GM19463 (cell line): ENCODE measurements at regions not wholly inside any gene's neighbourhood (a gene's known extent, or its start where the extent isn't known, plus 50 kb on each side); places are given as distances from the start of the nearest gene placed in this dataset.

Source experiments
- ATAC-seq: cut with Tn5 transposase; IDR thresholded peaks from one replicate; pipeline ENCODE4 v1.9.1; 2021; ENCODE audit warnings: mild to moderate bottlenecking, moderate library complexity; ENCODE audit not compliant: unreplicated experiment

DNA sequence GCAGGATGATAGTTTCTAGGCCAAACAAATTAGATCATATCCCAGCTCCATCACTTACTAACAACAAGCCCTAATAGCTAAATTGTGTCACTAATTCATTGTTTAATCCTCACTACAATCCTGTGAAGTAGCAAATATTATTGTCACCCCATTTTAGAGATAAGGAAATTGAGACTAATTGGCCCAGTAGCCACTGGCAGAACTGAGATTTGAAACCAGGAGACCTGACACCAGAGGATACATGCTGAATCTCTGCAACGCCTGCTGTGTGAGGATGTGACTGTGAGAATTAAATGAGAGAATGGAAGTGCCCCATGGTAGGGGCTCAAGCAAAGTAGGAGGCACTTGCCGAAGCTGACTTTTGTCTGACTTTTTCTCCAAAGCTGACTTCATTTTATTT lies 124.3 kb upstream of the CITED2 start:
- ATAC-seq, result no peak

DNA sequence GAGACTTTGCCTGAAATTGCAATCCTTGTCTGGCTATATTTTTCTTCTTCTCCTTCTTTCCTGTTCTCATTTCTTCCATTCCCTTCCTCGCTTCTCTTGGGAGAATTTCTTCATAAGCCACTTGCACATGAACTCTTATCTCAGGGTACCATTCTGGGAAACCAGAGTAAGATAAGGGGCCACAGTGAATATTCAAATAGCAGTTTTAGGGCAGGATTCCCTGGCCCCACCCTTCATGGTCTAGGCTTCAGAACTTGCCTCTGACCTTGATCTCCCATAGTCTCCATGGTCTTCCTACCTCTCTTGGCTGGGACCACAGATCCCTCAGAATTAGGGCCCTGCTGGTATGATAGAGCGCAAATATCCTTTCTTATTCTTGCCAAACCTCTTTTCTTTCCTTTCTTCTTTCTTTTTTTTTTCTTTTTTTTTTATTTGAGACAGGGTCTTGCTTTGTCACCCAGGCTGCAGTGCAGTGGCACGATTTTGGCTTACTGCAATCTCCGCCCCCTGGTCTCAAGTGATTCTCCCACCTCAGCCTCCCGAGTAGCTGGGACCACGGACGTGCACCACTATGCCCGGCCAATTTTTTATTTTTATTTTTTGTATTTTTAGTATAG lies 123.0 kb upstream of the CITED2 start:
- ATAC-seq, result no peak

- no peak for ATAC-seq
Measured at GRCh38 chr6:139496654-139497344, 122.4 kb upstream of the CITED2 start.

GRCh38 chr6:139494376-139494990 lies 120.0 kb upstream of the CITED2 start:
- ATAC-seq, result no peak

- ATAC-seq, result peak; percentile 68
Measured at GRCh38 chr6:139490482-139490881, 116.0 kb upstream of the CITED2 start.

DNA sequence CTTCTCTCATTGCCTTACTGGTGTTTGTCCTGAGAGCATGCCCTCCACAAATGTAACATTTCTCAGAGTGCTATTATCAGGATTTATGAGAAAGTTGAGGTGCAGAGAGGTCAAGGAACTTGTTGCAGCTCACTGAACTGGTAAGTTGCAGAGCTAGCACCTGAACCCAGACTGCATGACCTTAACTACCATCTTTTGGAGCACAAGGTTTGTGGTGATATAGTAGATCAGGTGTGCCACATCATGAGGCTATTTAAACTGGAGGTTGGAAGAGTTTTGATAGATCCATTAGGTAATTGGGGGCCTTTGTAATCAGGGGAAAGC lies 112.0 kb upstream of the CITED2 start:
- no peak for ATAC-seq

DNA sequence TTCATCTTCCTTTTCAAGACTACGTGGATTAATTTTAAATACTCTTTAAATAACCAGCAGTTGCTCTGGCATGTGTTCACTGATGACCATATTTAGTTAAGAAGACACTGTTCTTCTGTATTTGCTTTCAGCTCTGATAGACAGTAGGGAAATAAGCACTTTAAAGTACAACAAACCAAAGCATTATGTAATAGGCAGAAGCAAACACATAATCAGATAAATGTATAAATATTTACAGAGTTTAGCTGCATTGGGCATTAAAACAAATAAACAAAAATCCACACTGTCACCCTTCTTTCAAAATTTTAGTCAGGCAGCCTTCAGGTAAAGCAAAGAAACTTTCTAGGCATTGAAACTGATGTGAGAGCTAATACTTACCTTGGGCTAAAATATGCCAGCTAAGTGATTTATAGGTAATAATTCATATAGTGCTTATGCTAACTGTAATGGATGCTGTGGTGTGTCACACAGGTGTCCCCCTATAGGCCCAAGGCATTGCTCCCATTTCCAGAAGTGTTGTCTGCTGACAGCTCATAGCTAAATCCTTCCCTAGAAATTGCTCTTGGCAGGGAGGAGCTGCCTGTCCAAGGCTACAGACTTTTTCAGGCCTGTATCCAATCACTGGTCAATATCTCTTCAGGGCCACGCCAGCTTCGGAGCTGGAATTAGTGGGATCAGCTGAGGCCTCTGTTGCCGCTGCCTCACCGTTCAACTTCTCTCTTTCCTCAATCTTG lies 111.5 kb upstream of the CITED2 start:
- ATAC-seq, result no peak

DNA sequence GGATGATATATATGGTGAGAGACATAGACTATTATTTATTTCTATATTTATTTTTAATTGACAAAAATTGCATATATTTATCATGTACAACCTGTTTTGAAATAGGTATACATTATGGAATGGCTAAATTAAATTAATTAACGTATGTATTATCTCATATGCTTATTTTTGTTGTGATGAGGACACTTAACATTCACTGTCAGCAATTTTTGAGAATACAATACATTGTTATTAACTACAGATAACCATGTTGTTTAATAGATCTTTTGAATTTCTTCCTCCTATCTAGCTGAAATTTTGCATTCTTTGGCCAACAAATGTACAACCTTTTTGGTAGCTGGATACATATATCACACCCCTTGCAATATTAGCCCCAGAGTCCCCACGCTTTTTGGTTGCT lies 110.7 kb upstream of the CITED2 start:
- no peak for ATAC-seq

DNA sequence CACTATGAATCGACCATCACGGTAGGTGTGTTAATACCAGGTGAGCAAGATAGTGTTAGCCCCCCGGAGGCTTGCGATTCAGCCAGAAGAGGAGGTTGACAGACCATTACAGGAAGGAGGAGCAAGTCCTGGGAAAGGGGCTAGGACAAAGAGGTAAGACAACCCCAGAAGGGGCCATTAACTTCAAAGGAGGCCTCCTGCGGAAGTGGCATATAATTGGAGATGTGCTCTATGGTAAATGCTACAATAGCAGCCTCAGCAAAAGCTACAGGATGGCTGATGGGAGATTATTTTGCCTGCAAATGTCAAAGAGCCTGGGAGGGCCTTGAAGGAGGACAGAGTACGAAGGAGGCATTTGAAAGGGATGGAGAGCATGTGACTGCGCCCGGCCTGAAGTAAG lies 108.6 kb upstream of the CITED2 start:
- ATAC-seq, result no peak

GRCh38 chr6:139482287-139482686 lies 107.8 kb upstream of the CITED2 start:
- no peak for ATAC-seq

- ATAC-seq, result no peak
Measured at GRCh38 chr6:139480356-139481165, 106.1 kb upstream of the CITED2 start.

DNA sequence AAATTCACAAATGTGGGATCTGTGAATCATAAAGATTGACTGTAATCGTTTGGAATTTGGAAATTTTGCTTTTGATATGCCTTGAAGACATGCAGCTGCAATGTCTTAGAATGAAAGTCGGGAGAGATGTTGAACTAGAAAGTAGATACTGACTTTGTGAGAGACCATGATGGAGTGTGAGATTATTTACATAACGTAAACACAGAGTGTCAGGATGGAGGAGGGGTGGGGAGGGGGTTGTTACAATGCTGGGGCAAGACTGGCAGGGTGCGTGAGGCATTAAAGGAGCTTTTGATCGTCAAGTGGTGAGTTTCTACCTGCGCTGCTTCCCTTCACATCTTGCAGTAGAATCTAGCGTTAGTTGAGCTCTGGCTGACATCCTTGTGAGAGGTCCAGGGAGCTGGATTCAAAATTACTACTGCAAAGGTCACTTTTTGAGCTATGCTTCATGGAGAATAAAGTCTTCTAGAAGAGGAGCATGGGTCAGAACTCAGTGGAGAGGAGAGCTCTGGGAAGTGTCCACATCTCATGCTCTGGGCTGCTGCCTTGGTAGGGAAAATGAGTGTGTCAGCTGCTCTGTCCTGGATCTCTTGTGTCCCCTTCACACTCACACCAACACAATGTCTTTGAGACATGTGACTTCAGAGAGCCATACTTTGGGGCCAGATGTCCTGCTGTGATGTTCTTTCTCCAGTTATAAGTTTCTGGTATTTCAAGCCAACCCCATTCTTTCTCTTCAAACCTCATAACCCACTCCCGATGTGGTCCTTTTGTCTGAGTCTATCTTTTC lies 105.2 kb upstream of the CITED2 start:
- ATAC-seq, result no peak

DNA sequence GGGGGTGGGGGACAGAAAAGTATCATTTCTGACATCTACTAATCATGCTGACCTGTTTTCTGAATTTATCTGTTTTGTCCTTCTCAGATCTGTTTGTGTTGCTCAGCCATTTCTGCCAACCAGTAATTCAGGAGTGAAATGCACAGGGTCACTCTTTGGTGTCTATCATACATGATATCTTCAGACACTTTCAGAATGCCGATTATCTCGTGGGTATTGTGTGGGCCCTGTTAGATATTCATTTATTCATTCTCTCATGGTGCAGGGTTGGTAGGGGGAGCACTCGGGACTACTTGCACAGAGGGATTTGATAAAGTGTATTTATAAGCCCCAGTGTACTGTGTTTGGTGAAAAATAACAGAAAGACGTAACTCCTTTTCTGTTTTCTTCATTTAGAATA lies 101.2 kb upstream of the CITED2 start:
- no peak for ATAC-seq

GRCh38 chr6:139475241-139475640 lies 100.8 kb upstream of the CITED2 start:
- ATAC-seq, result no peak

GRCh38 chr6:139474145-139475108 lies 100.0 kb upstream of the CITED2 start:
- peak; percentile 49 for ATAC-seq

- ATAC-seq, result no peak
Measured at GRCh38 chr6:139473731-139474130, 99.3 kb upstream of the CITED2 start.

- ATAC-seq, result no peak
Measured at GRCh38 chr6:139473231-139473701, 98.8 kb upstream of the CITED2 start.

DNA sequence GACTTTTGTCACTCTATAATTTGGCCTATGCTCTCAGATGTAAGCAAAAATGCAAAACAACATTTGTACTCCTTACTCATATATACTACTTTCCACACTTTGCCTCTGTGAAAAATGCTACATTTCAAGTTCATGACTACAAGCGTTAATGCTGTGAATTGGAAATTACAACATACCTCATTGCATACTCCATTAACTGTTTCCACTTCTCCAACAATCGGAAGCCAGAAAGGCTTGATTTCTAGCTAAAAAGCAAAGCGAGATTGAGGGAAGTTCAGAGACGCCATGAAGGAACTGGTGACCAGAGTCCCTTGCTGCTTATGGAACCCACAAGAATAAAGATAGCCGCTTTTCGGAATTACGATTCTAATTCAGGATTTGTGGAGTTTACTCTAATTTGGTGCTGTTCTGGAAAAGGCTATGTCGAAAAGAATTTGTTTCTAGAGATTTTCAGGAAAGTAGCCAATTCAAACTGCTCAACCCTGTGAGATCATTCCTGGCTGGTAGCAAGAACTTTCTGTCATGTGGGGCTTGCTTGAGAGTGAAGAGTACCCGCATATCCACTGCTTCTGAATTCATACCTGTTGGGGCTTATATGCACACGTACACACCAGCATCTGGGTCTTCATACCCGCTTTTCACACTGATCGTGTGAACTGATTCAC lies 98.0 kb upstream of the CITED2 start:
- no peak for ATAC-seq
